Skeletal muscle satellite cell (primary cell): ENCODE measurements at regions not wholly inside any gene's neighbourhood (a gene's known extent, or its start where the extent isn't known, plus 50 kb on each side); places are given as distances from the start of the nearest gene placed in this dataset.
A peak's percentile ranks its signal among the peaks of the same experiment; 100 is the strongest.

Experiments used
- H3K27me3 ChIP-seq: 2 replicates; pipeline ENCODE4 v1.7.0; 2013; ENCODE audit warnings: low read length; ENCODE audit not compliant: control insufficient read depth, insufficient read depth
- H3K36me3 ChIP-seq: 2 replicates; pipeline ENCODE4 v1.7.0; 2013; ENCODE audit warnings: mild to moderate bottlenecking, control low read depth, low read length; ENCODE audit not compliant: insufficient read depth
- H3K4me1 ChIP-seq: 2 replicates; pipeline ENCODE4 v1.7.0; 2013; ENCODE audit warnings: low read length; ENCODE audit not compliant: control insufficient read depth, insufficient read depth
- H3K4me2 ChIP-seq: 2 replicates; pipeline ENCODE4 v1.7.0; 2013; ENCODE audit warnings: mild to moderate bottlenecking, low read length
- H3K4me3 ChIP-seq: 2 replicates; pipeline ENCODE4 v1.7.0; 2013; ENCODE audit warnings: low read length
- H3K9ac ChIP-seq: 2 replicates; pipeline ENCODE4 v1.7.0; 2013; ENCODE audit warnings: mild to moderate bottlenecking, low read depth, low read length, moderate library complexity
- H3K9me3 ChIP-seq: replicated peaks from 2 replicates; pipeline ENCODE4 v1.7.0; 2013; ENCODE audit warnings: mild to moderate bottlenecking, control low read depth, low read length

DNA sequence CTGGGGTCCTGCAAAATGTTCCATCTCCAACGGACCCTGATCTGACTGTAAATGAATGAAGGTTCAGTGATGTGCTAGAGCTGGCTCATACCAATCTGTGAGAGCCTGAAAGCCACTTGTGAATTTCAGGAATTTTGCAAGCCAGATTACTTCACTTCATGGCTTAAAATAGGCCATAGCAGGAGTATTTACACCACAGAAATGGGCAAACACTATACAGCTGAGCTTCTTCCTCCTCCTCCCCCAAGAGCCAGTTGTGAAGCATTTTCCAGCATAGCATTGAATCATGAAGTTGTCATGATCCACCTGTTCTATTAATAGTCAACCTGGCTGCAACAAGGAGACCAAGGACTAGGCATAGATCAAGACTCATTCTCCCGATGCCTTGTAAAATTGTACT lies 141.3 kb upstream of the RASSF8 start:
- H3K9ac ChIP-seq = no peak overlapping the region
- no peak overlapping the region for H3K4me3 ChIP-seq
- no peaks in the 10 kb centered on the region for H3K27me3 ChIP-seq
- no peaks in the 10 kb centered on the region for H3K36me3 ChIP-seq
- no peak overlapping the region for H3K4me2 ChIP-seq
- no peaks in the 10 kb centered on the region for H3K9me3 ChIP-seq
- peaks cover 2% of the 10 kb centered on the region for H3K4me1 ChIP-seq

DNA sequence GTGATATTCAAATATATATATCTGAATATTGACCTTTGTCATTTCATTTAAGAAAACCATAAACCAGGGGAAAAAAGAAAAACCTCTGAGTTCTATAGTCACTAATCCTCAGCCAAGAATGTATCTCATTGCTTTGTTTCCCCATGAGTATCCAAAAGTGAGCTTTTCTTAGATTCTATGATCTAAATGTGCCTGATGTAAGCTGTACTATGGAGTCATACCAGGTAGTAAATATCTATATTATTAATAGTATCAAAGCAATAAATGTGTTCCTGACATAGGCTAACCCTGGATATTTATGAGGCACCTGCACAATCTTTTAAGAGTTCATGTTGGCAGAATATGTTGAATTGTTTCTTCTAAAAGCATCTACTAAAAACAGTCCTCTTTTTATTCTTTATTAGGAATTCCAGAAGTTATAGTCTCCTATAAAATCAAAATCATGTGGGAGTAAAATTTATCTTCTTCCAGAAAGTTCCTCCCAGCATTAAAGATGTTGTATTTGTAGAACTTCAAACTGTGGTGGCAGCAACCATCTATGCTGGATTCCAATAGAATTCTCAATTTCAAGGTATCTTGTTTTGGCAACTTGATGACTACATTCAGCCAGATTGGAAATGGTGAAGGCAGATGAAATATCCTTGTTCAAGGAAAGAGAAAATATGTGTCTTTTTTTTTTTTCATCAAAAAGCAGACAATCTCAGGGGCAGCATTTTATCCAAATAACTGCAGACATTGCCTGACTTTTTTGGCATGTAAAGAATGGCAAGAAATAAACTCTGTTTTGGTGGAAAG lies 139.7 kb upstream of the RASSF8 start:
- Histone ChIP-seq H3K27me3 (no peaks in the 10 kb centered on the region), H3K9ac (no peak overlapping the region), H3K4me1 (no peaks in the 10 kb centered on the region), H3K4me3 (no peak overlapping the region), H3K9me3 (no peaks in the 10 kb centered on the region), H3K4me2 (no peak overlapping the region), H3K36me3 (no peaks in the 10 kb centered on the region)

DNA sequence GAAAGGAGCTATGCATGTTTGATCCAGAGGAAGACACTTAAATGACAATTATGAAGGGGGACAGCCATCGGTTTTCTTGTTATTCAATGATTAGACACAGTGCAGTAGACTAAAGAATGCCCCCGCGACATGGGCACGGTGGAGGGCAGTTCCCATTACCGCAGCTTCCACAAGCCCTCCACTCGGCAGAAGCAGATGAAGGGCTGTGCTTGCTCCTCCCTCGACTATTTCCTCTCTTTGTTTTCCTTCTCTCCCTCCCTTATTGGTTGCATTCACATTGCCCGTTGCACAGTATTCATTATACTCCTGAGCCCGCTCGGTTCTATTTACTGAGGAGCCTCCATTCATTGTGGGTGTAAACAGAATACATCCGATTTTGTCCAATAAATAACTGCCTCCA lies 138.8 kb upstream of the RASSF8 start:
- no peaks in the 10 kb centered on the region for H3K27me3 ChIP-seq
- H3K9ac ChIP-seq = no peak overlapping the region
- no peaks in the 10 kb centered on the region for H3K9me3 ChIP-seq
- no peaks in the 10 kb centered on the region for H3K36me3 ChIP-seq
- no peaks in the 10 kb centered on the region for H3K4me1 ChIP-seq
- no peak overlapping the region for H3K4me2 ChIP-seq
- H3K4me3 ChIP-seq = no peak overlapping the region

DNA sequence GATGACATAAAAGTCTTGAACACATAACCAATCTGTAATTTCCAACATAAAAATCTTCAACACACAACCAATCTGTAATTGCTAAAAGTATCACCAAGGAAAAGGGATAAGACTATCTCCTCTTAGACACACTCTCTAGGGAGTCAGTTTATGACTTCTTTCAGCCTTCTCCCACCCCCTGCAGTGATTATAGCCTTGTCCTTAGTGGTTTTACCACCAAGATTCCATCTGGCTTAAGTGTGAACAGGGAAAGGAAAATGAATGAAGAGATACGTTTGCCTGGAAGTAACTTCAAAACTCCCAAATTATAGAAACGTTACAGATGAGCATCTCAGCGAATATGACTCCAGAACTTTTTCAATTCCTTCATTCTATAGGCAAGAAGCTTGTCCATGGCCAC lies 136.2 kb upstream of the RASSF8 start:
- Histone ChIP-seq H3K9me3 (no peaks in the 10 kb centered on the region), H3K36me3 (no peaks in the 10 kb centered on the region), H3K4me1 (no peaks in the 10 kb centered on the region), H3K4me2 (no peak overlapping the region), H3K4me3 (no peak overlapping the region), H3K9ac (no peak overlapping the region), H3K27me3 (no peaks in the 10 kb centered on the region)

DNA sequence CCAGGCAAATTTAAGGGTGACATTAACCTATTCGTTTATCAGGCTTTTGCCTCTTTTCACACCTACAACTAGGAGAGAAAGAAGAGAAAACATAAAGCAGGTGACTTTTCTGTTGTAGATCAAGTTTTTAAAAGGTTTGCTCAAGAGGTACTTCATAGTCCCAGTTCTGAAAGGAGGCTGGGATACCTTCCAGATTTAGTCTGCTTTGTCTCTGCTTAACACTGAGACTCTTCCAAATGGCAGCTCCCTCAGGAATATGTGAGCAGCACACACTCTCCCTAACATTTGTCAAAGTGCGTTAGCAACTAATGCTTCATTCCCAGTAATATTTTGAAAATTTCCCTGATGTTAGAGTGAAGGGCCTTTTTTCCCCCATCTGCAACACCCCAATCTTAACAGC lies 133.7 kb upstream of the RASSF8 start:
- no peaks in the 10 kb centered on the region for H3K36me3 ChIP-seq
- H3K4me1 ChIP-seq = peaks cover 14% of the 10 kb centered on the region
- no peak overlapping the region for H3K4me2 ChIP-seq
- no peak overlapping the region for H3K4me3 ChIP-seq
- H3K9ac ChIP-seq = no peak overlapping the region
- no peaks in the 10 kb centered on the region for H3K9me3 ChIP-seq
- no peaks in the 10 kb centered on the region for H3K27me3 ChIP-seq

DNA sequence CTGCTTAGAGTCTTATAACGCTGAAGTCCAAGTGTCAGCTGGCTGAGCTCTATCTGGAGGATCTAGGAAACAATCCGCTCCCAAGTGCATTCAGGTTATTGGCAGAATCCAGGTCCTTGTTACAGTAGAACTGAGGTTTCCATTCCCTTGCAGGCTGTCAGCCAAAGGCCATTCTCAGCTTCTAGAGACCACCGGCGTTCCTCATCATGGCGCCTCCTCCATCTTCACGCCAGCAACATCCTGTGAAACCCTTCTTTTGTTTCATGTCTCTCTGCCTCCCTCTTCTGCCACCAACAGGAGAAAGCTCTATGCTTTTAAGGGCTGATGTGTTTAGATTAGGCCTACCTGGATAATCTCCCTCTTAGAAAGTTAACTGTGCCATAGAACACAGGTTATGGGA lies 133.0 kb upstream of the RASSF8 start:
- no peaks in the 10 kb centered on the region for H3K27me3 ChIP-seq
- no peaks in the 10 kb centered on the region for H3K36me3 ChIP-seq
- no peaks in the 10 kb centered on the region for H3K9me3 ChIP-seq
- peaks cover 19% of the 10 kb centered on the region for H3K4me1 ChIP-seq
- no peak overlapping the region for H3K9ac ChIP-seq
- H3K4me3 ChIP-seq = no peak overlapping the region
- no peak overlapping the region for H3K4me2 ChIP-seq

DNA sequence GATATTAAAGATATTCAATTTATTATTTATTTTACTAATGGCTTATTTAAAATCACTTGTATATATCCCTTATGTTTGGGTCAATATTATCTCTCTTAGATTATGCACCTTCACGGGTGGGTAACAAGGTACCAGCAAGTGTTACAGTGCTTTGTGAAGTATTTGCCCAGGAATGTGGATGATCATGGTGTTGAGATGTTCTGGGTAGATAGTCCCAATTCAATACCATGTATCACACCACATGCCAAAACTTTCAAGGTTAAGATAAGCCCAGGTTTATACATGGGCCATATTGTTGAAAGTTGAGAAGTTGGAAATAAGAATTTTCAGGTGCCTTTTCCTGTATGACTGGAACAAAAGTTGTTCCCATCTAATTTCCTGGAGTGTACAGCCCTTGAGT lies 131.3 kb upstream of the RASSF8 start:
- no peak overlapping the region for H3K4me2 ChIP-seq
- no peaks in the 10 kb centered on the region for H3K9me3 ChIP-seq
- H3K4me3 ChIP-seq = no peak overlapping the region
- H3K9ac ChIP-seq = no peak overlapping the region
- H3K27me3 ChIP-seq = no peaks in the 10 kb centered on the region
- no peaks in the 10 kb centered on the region for H3K36me3 ChIP-seq
- peaks cover 19% of the 10 kb centered on the region for H3K4me1 ChIP-seq

DNA sequence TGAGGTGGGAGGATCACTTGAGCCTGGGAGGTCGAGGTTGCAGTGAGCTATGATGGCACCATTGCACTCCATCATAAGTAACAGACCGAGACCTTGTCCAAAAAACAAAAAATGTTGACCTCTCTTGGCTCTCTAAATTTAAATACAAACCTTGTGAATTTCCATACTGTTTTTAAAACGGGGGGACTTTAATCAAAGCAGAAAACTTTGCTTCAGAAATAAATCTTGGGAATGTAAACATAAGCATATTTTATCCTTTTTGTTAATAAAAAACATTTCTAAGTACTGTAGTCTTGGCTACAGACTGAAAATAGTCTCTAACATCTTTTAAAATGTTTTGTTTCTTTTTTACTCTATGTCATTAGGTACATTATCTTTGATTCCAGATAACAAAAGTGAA lies 130.7 kb upstream of the RASSF8 start:
- H3K4me2 ChIP-seq = no peak overlapping the region
- H3K4me3 ChIP-seq = no peak overlapping the region
- no peaks in the 10 kb centered on the region for H3K9me3 ChIP-seq
- H3K36me3 ChIP-seq = no peaks in the 10 kb centered on the region
- no peaks in the 10 kb centered on the region for H3K27me3 ChIP-seq
- peaks cover 19% of the 10 kb centered on the region for H3K4me1 ChIP-seq
- H3K9ac ChIP-seq = no peak overlapping the region

DNA sequence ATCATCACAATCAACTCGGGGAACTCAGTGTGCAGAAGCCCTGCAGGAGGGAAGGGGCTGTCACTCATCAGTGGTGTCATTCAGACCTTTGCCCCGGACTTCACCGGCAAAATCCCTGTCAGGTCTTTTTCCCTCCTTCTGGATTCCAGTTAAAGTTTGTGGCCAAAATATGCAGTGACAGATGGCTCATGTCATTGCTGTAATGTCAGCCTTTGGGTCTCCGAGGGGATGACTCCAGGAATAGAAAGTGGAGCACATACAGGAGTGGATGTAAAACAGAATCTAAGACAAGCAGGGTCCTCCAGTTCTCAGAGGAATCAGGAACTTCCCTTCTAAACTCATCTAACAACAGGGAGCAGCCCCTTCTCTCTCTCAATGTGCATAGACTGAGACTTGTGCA lies 130.3 kb upstream of the RASSF8 start:
- Histone ChIP-seq H3K4me2 (no peak overlapping the region), H3K36me3 (no peaks in the 10 kb centered on the region), H3K27me3 (no peaks in the 10 kb centered on the region), H3K9ac (no peak overlapping the region), H3K4me3 (no peak overlapping the region), H3K9me3 (no peaks in the 10 kb centered on the region), H3K4me1 (peaks cover 19% of the 10 kb centered on the region)

DNA sequence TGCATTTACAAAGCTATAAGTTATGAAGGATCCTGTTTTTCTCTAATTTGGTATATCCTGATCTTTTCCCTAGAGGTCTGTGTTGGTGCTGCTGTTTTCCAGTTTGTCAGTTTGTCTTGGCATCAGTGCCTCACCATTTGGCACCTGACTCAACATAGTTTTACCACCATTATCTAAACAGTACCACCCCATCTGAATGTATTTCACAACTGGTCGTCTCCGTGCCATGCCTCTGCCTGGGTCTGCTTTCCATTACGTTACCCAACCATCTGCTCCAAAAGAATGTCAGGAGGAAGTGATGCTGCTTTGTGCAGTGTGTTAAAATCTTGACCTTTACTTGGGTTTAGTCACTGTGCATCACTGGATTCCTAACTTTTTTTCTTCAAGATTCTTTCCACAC lies 129.3 kb upstream of the RASSF8 start:
- Histone ChIP-seq H3K4me2 (peak overlapping the region; percentile 27), H3K36me3 (no peaks in the 10 kb centered on the region), H3K4me3 (no peak overlapping the region), H3K9ac (peak overlapping the region; percentile 49), H3K9me3 (no peaks in the 10 kb centered on the region), H3K4me1 (peaks cover 24% of the 10 kb centered on the region), H3K27me3 (no peaks in the 10 kb centered on the region)

DNA sequence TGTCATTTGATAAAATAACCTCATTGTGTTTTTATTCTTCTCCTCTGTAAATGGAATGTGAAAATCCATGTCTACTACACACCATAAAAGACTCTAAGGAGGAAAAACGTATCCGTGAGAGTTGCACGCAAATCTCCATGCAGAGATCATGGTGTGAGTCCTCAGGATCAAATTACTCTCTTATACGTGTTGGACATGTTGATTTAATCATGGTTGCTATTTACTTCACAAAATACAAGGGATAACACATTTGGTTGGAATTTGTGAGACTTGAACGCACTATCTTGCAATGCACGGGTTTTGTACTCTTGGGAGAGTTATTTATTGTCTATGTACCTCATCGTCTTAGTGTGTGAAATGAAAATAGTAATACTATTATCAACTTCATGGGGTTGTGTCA lies 128.0 kb upstream of the RASSF8 start:
- Histone ChIP-seq H3K36me3 (no peaks in the 10 kb centered on the region), H3K27me3 (no peaks in the 10 kb centered on the region), H3K9ac (peak overlapping the region; percentile 53)

DNA sequence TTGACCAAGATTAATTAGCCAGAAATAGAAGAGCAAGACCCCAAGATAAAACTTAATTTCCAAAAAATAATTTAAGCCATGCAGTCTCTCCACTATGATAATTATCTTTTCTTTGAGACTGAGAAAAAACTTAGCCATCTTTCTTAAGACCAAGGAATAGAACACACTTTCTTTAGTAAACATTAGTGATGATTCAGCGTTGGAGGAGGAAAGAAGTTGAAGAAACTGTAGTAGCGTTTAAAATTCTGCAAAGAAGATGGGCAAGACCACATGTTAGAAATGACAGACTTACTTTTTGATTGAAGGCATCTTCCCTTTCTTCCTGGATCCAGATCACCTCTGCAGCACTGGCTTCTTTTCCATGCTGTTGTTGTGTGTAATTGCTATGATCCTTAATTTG lies 124.8 kb upstream of the RASSF8 start:
- H3K9me3 ChIP-seq = no peaks in the 10 kb centered on the region
- H3K9ac ChIP-seq = no peak overlapping the region
- H3K4me2 ChIP-seq = no peak overlapping the region
- H3K36me3 ChIP-seq = no peaks in the 10 kb centered on the region
- peaks cover 16% of the 10 kb centered on the region for H3K4me1 ChIP-seq
- H3K27me3 ChIP-seq = no peaks in the 10 kb centered on the region
- no peak overlapping the region for H3K4me3 ChIP-seq

More for the DNA sequence above, 128.0 kb upstream of the RASSF8 start:
- Histone ChIP-seq H3K4me1 (peaks cover 24% of the 10 kb centered on the region), H3K4me3 (no peak overlapping the region), H3K4me2 (no peak overlapping the region), H3K9me3 (no peaks in the 10 kb centered on the region)
